ENCODE measurements at regions not wholly inside any gene's neighbourhood (a gene's known extent, or its start where the extent isn't known, plus 50 kb on each side); places are given as distances from the start of the nearest gene placed in this dataset.
"Not testable (repeated sequence)": the region's sequence is repeated elsewhere in the genome, so short reads cannot be mapped to it uniquely, and the experiment has no call there.

DNA sequence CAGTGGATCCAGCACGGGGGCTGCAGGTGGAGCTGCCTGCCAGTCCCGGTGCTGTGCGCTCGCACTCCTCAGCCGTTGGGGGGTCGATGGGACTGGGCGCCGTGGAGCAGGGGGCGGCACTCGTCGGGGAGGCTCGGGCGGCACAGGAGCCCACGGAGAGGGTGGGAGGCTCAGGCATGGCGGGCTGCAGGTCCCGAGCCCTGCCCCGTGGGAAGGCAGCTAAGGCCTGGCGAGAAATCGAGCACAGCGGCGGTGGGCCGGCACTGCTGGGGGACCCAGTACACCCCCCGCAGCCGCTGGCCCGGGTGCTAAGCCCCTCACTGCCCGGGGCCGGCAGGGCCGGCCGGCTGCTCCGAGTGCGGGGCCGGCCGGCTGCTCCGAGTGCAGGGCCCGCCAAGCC lies 52.3 kb upstream of the MARK1 start:
- DNase-seq: not testable (repeated sequence)

DNA sequence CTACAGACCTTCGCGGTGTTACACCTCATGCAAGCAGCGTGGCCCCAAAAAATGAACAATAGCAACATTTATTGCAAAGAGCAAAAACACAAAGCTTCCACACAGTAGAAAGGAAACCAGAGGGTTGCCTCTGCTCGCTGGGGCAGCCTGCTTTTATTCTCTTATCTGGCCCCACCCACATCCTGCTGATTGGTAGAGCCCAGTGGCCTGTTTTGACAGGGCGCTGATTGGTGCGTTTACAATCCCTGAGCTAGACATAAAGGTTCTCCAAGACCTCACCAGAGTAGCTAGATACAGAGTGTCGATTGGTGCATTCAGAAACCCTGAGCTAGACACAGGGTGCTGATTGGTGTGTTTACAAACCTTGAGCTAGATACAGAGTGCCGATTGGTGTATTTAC lies 52.8 kb upstream of the MARK1 start:
- not testable (repeated sequence) for DNase-seq

GRCh38 chr1:220473440-220473839 lies 54.5 kb upstream of the MARK1 start:
- DNase-seq: no peak

DNA sequence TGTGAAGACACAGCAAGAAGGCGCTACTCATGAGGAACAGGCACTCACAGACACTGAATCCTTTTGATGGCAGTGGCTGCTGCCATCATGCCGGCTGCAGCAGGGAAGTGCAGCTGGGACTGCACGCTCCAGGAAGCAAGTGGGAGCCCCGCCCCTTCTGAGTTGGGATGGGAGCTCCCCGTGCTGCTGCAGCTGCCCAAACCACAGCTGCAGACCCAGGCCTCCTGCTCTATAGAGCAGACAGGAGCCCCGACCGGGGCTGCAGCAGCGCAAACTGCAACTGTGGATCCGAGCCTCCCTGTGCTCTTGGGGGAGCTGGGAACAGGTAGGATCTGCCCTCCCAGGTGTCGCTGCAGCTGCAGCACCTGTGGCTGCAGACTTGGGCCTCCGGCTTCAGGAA lies 65.2 kb upstream of the MARK1 start:
- no peak for DNase-seq

DNA sequence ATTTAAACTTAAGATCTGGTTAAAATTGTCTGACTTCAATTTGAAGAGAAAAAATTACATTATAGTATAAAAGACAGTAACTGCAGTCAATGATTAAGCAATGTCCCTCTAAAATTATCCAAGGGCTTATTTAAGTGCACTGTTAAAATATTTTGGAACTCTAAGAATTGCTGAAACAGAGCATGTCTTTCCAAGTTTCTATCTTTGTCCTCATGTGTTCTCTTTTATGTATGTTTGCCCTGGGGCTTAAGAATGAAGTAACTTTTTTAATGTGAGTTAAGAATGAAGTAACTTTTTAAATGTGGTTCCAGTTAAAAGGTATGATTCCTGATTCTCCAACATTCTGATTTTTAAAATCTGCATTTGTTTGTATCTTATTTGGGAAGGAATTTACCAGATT lies 69.0 kb upstream of the MARK1 start:
- DNase-seq: no peak

DNA sequence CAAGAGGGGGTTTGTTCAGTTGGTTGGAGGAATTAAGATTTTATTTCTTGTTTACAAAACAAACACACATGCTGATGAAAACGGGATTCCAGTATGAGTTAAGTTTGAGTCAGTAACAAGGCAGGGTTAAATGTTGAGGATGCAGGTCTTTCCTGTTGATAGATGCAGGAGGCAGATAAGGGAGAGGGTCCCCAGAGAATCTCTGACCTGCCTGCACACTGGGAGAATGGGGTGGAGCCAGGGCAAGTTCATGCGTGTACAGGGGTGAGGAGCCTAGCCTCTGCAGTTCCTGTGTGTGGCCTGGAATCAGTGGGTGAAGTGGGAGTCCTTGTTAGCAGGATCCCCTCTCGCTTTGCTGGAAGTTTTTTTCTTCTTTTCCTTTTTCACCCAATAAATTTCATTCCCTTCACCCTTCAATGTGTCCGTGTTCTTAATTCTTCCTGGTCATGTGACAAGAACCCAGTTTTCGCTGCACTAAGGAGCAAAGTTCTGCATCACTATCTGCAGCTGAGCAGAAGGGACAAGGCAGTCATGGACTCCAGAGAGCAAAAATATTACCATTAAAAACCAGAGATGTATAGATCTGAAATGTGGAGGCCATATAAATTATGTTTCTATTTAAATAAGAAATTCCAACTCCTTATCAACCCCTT lies 69.9 kb upstream of the MARK1 start:
- no peak for DNase-seq

- no peak for DNase-seq
Observed at GRCh38 chr1:220455559-220455958, 72.4 kb upstream of the MARK1 start.

GRCh38 chr1:220454155-220454777 lies 73.7 kb upstream of the MARK1 start:
- DNase-seq: no peak

GRCh38 chr1:220453371-220453770 lies 74.6 kb upstream of the MARK1 start:
- no peak for DNase-seq

DNA sequence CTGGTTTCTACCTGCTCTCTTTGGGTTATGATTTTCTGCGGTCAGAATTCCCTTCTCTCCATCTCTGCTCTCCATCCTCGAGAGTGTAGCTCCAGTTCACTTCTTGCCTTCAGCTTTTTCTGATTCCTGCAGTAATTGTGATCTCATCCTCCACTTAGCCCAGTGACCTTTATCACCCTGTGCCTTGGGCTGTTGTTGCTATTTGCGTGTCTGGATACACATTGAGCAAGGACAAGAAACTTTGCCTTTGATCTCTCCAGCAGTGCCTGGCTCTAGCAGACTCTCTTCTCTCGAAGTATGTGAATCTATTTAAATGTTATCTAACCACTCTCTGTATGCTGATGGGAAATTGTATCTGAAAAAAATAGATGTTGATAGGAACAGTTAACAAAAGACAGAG lies 76.4 kb upstream of the MARK1 start:
- no peak for DNase-seq

DNA sequence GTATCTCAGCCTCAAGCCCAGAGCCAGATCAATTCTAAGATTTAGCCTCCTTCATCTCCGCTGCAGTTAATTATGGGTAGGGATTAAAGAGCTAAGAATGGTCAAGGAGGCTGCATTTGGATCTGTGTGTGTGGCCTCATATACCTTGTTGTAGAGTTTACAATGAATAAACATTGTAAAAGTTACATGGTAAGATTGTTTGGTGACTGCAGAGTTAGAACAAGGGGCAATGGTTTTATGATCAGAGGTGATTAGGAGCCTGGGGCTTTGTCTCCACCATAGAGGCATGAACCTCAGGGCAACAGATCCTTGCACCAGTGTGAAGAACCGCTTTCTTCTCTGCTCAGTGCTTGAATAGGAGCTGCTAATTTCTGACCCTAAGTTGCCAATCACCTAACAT lies 77.0 kb upstream of the MARK1 start:
- no peak for DNase-seq

DNA sequence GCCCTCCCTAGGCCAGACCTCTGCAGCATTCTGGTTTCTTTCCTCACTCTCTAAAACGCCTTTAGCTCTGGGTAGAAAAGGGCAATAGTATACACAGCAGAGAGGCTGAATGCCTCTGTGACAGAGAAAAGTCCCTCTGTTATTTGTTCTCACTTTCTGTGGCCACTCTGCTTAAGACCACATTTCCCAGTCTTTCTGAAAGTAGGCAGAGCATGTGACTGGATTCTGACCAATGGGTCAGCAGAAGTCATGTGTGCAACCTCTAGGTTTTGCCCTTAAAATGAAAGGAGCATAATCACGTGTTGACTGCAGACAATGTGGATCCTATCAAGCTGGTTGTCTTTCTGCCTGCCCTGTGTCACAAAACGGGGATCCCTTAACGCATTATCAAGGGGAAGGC lies 79.7 kb upstream of the MARK1 start:
- no peak for DNase-seq

DNA sequence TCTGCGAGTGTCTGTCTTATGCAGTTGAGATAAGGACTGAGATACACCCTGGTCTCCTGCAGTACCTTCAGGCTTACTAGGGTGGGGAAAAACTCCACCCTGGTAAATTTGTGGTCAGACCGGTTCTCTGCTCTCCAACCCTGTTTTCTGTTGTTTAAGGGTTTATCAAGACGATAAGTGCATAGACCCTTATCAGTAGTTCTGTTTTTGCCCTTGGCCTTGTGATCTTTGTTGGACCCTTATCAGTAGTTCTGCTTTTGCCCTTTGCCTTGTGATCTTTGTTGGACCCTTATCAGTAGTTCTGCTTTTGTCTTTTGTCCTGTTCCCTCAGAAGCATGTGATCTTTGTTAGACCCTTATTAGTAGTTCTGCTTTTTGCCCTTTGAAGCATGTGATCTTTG lies 83.3 kb upstream of the MARK1 start:
- not testable (repeated sequence) for DNase-seq

GRCh38 chr1:220441211-220441610 lies 86.7 kb upstream of the MARK1 start:
- DNase-seq: no peak

GRCh38 chr1:220438741-220439140 lies 89.2 kb upstream of the MARK1 start:
- DNase-seq: no peak

GRCh38 chr1:220432408-220432807 lies 95.5 kb upstream of the MARK1 start:
- DNase-seq: no peak

DNA sequence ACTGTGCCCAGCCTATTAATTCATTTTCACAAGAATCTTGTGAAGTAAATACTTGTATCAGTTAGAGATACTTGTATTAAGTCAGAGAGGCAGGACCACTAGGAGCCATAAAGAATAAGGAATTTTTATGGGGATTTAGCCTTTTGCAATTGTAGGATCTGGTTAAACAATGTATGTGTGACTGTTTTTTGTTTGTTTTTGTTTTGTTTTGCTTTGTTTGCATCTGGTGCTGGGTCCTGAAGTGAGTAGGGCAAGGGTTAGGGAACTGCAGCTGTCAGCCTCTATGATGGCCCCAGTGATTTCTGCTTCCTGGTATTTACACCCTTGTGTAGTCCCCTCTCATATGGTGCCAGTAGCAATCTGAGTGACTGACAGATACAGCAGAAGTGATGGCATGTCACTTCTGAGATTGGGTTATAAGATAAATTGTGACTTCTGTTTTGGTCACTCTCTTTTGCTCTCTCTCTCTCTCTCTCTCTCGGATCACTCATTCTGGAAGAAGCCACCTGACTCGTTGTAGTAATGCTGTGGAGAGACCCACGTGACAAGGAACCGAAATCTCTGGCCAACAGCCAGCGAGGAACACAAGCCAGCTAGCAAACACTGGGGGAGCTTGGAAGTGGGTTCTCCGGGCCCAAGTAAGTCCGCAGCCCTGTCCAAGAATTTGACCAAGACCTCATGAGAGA lies 96.2 kb upstream of the MARK1 start:
- no peak for DNase-seq

DNA sequence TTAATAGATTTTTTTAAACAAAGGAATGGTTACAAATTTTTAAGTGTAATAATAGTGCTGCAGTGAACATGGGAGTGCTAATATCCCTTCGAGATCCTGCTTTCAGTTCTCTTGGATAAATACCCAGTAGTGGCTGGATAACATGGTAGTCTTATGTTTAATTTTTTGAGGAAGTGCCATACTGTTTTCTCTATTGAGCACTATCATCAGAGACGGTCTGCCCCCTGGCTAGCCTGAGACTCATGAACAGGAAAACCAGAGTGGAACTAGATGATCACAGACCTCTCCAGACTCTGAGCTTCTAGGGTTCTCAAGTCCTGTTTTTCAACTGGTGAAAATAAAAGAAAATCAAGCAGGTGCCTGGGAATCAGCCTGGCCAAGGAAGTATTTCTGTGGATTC lies 97.3 kb upstream of the MARK1 start:
- no peak for DNase-seq

DNA sequence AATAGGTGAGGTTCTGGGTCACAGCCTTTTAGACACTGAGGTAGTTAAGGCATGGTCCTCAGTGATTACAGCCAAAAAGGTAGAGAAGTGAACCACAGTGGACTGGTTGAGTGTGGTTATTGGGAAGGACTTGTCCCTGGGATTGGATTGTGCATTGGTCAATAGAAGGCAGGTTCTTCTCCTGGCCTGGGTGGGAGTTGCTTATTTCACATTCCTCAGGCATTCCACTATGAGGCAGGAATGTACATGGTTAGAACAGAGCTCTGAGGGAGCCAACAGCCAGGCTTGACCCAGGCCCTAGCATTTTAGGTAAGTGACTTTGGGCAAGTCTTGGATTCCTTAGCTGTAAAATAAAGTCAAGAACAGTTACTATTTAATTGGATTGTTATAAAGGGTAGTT lies 97.9 kb upstream of the MARK1 start:
- no peak for DNase-seq

- DNase-seq: no peak
Observed at GRCh38 chr1:220426989-220427388, 100.9 kb upstream of the MARK1 start.

DNA sequence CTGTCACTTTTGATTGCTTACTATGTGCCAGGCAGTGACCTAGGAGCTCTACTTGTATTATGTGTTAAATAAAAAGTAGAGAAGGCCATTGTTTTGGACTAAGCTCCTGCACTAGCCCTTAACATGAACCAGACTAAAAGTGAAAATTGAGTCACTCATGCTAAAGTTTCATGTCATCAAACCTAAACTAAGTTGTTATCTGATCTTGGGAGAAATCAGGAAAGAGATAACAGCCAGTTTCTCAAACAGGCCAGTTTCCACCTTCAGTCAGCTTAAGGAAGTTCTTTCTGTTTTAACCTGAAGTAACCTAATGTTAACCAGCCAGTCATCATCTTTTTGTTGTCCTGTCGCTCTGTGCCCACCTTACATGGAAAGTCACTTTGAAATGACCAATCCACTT lies 102.1 kb upstream of the MARK1 start:
- DNase-seq: no peak

DNA sequence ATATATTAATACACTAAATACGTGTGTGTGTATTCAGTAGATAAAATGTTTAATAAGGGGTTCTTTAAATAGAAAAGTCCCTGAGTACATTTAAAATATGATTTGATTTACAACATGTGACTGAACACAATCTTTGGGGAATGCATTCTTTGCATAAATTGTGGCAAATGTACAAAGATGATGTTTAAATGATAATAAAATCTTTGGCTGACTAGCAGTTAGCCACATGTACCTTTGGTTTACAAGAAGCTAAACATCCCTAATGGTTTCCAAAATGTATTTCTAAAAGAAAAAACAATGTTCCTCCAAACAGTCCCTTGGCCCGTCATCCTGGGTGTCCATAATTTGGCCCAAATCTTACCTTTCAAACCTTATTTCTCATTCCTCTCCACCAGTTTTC lies 106.4 kb upstream of the MARK1 start:
- DNase-seq: no peak

DNA sequence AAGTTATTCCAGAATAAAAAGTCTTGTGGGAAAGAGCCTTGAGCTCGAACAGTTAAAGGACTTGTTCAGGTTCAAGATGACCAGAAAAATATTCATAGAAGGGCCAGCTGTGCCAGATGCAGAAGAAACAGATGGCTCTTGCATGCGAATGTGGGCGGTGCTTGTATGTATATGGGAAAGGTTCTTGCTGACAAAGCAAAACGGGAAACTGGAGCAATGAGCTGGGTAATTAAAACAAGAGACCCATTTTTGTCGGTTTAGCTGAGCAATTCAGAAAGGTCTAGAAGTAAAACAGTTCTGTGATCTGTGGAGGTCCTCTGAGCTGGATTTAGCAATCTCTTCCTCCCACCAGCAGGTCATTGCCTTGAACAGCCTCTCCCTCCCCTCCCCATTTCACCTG lies 107.2 kb upstream of the MARK1 start:
- no peak for DNase-seq

DNA sequence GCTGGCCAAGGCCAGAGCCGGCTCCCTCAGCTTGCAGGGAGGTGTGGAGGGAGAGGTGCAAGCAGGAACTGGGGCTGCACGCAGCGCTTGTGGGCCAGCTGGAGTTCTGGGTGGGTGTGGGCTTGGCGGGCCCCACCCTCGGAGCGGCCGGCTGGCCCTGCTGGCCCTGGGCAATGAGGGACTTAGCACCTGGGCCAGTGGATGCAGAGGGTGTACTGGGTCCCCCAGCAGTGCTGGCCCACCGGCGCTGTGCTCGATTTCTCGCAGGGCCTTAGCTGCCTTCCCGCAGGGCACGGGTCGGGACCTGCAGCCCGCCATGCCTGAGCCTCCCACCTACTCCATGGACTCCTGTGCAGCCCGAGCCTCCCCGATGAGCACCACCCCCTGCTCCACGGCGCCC lies 115.6 kb upstream of the MARK1 start:
- DNase-seq: not testable (repeated sequence)

- DNase-seq: no peak
Observed at GRCh38 chr1:220410611-220411010, 117.3 kb upstream of the MARK1 start.

Data from right forelimb (tissue), 1 donor.